ENCODE measurements at regions not wholly inside any gene's neighbourhood (a gene's known extent, or its start where the extent isn't known, plus 50 kb on each side); places are given as distances from the start of the nearest gene placed in this dataset.

DNA sequence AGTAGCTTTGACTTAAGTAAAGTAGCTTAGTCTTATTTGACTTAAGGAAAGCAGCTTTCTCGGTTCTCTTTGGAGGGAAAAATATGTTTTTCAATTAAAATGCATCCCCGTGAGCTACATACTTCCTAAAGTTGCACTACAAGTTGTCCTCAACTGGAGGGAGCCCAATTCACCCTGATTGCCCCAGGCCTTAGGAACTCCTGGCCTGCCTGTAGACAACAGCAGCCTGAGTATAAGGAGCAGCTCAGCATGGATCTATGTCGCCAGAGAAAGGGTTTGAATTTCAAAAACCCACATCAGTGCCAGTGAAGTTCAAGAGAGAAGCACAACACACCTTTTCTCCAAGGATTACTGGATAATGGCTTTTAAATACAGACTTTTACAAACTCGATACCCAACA is 772.0 kb downstream of the TNS3 start:
- H3K27ac ChIP-seq (ENCODE audit: insufficient read depth, low read length), result no peak overlapping the region
- H4K5ac ChIP-seq (ENCODE audit: low read depth, low read length), result no peak overlapping the region
- BruUV-seq (replicated peaks), result no TSS peak
- in situ Hi-C loops (cut with MboI; ENCODE audit: low sequenced_read_pairs), result no loop called here
- intact Hi-C loops (cut with micrococcal nuclease), result no loop called here
- no peak overlapping the region for H3K4me3 ChIP-seq (ENCODE audit: insufficient read depth, low read depth, low read length)
- no peak overlapping the region; the same call in 2 of the 3 replicates for H2BK15ac ChIP-seq (ENCODE audit: low read depth, low read length)
- H2AFZ ChIP-seq (replicated peaks; ENCODE audit: low read length, poor library complexity), result no peak overlapping the region
- H4K91ac ChIP-seq (ENCODE audit: insufficient read depth, low read depth, low read length), result no peak overlapping the region
- H3K79me1 ChIP-seq (ENCODE audit: low read depth in 1 of 2, low read length in 2 of 2), result no peaks in the 10 kb centered on the region
- no peak overlapping the region for H3K56ac ChIP-seq (ENCODE audit: extremely low read depth, insufficient read depth, low read length)
- no peak for DNase-seq
- no peak for ATAC-seq (ENCODE audit: low read depth)
- dilution Hi-C loops (cut with HindIII; ENCODE audit: low sequenced_read_pairs, unreplicated experiment), result no loop called here
- H2BK120ac ChIP-seq (ENCODE audit: low read depth, low read length), result 0 out of 2 replicates have a peak overlapping the region, but pooled peaks have one; percentile 96
- H3K9me3 ChIP-seq (ENCODE audit: control insufficient read depth, insufficient read depth, low read length), result no peaks in the 10 kb centered on the region
- H3K14ac ChIP-seq (replicated peaks; ENCODE audit: low read depth, low read length), result no peak overlapping the region
- WGBS, 2 experiments (ENCODE audit: extremely low coverage in 2 of 2, insufficient read length in 1 of 2), result no CpG with 5 or more reads among the region's 4 CpGs
- no peak overlapping the region for H2BK5ac ChIP-seq (ENCODE audit: low read depth, low read length, poor library complexity, severe bottlenecking)
- H2AK5ac ChIP-seq (ENCODE audit: low read depth, low read length), result peak overlapping the region; percentile 35; the same call in 1 of the 2 replicates
- no peak overlapping the region for H2AK9ac ChIP-seq (replicated peaks; ENCODE audit: low read depth, low read length, poor library complexity)
- peak overlapping the region; percentile 1; the same call in 1 of the 2 replicates for H3K4ac ChIP-seq (ENCODE audit: low read depth, low read length)
- H3K36me3 ChIP-seq (ENCODE audit: control insufficient read depth, insufficient read depth, low read length), result no peaks in the 10 kb centered on the region
- peaks cover 7% of the 10 kb centered on the region for H3K4me1 ChIP-seq (ENCODE audit: control insufficient read depth, insufficient read depth, low read length)
- no peak overlapping the region for H3K18ac ChIP-seq (ENCODE audit: low read depth, low read length)
- CTCF ChIA-PET, result no interaction called here
- POLR2A ChIA-PET (ENCODE audit: unreplicated experiment), result no interaction called here
- no peak for TF ChIP-seq MAZ (IDR thresholded peaks at IDR 0.05; ENCODE audit: borderline replicate concordance, low read depth, low read length)
- TF ChIP-seq CHD1 (IDR thresholded peaks at IDR 0.05; ENCODE audit: low read depth, low read length), result no peak
- no peak for TF ChIP-seq SMC3 (IDR thresholded peaks at IDR 0.05; ENCODE audit: low read depth, low read length)
- no peak for TF ChIP-seq FOS (IDR thresholded peaks at IDR 0.05; ENCODE audit: low read depth, low read length)
- TF ChIP-seq, protein P1, sequence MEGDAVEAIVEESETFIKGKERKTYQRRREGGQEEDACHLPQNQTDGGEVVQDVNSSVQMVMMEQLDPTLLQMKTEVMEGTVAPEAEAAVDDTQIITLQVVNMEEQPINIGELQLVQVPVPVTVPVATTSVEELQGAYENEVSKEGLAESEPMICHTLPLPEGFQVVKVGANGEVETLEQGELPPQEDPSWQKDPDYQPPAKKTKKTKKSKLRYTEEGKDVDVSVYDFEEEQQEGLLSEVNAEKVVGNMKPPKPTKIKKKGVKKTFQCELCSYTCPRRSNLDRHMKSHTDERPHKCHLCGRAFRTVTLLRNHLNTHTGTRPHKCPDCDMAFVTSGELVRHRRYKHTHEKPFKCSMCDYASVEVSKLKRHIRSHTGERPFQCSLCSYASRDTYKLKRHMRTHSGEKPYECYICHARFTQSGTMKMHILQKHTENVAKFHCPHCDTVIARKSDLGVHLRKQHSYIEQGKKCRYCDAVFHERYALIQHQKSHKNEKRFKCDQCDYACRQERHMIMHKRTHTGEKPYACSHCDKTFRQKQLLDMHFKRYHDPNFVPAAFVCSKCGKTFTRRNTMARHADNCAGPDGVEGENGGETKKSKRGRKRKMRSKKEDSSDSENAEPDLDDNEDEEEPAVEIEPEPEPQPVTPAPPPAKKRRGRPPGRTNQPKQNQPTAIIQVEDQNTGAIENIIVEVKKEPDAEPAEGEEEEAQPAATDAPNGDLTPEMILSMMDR (conservative IDR thresholded peaks at IDR 0.05; ENCODE audit: low read depth, low read length), result no peak
- peaks cover 9% of the 10 kb centered on the region for H3K9me1 ChIP-seq (ENCODE audit: insufficient read depth, low read length)
- H2BK20ac ChIP-seq (ENCODE audit: low read depth, low read length), result peak overlapping the region; percentile 90; the same call in 1 of the 2 replicates
- H3K9ac ChIP-seq (ENCODE audit: low read depth, low read length), result no peak overlapping the region
- no peak overlapping the region; a peak in 1 of 4 replicates for H4K8ac ChIP-seq (ENCODE audit: low read depth in 2 of 2, low read length in 2 of 2)
- H4K20me1 ChIP-seq (ENCODE audit: insufficient read depth, low read length), result no peaks in the 10 kb centered on the region
- H3K4me2 ChIP-seq (ENCODE audit: low read depth, low read length), result no peak overlapping the region
- H3K23ac ChIP-seq (ENCODE audit: low read depth, low read length), result no peak overlapping the region
- no peaks in the 10 kb centered on the region for H3K27me3 ChIP-seq (ENCODE audit: control insufficient read depth, insufficient read depth, low read length)

All from IMR-90 (cell line).